ENCODE measurements at regions not wholly inside any gene's neighbourhood (a gene's known extent, or its start where the extent isn't known, plus 50 kb on each side); places are given as distances from the start of the nearest gene placed in this dataset.

DNA sequence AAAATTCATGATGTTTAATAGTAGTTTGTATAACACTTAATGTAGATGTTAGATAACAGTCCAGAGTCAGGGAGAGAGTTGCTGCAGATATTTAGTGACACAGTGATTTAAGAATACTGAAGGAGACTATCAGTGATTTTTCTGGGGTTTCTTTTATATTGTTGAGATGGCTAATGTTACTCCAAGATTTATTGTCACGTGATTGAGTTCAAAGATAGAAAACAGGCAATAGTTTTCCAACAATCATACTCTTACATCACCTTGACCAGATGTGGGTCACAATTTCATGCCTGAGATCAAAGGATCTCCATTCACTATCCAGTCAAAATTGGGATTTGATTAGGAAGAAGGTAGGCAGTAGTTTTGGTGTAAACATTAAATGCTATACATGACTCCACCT lies 580.0 kb upstream of the ARRDC3 start:
- Histone ChIP-seq H3K36me3 (no peaks in the 10 kb centered on the region), H3K4me1 (no peaks in the 10 kb centered on the region), H3K27ac (no peak overlapping the region), H3K27me3 (ENCODE audit: low read depth) (no peaks in the 10 kb centered on the region), H3K9me3 (no peaks in the 10 kb centered on the region), H3K4me3 (no peak overlapping the region)
- no peak for ATAC-seq
- intact Hi-C loops (cut with DNase I), result no loop called here
- DNase-seq, result no peak
- TF ChIP-seq, protein P1, sequence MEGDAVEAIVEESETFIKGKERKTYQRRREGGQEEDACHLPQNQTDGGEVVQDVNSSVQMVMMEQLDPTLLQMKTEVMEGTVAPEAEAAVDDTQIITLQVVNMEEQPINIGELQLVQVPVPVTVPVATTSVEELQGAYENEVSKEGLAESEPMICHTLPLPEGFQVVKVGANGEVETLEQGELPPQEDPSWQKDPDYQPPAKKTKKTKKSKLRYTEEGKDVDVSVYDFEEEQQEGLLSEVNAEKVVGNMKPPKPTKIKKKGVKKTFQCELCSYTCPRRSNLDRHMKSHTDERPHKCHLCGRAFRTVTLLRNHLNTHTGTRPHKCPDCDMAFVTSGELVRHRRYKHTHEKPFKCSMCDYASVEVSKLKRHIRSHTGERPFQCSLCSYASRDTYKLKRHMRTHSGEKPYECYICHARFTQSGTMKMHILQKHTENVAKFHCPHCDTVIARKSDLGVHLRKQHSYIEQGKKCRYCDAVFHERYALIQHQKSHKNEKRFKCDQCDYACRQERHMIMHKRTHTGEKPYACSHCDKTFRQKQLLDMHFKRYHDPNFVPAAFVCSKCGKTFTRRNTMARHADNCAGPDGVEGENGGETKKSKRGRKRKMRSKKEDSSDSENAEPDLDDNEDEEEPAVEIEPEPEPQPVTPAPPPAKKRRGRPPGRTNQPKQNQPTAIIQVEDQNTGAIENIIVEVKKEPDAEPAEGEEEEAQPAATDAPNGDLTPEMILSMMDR (IDR thresholded peaks at IDR 0.05), result no peak

DNA sequence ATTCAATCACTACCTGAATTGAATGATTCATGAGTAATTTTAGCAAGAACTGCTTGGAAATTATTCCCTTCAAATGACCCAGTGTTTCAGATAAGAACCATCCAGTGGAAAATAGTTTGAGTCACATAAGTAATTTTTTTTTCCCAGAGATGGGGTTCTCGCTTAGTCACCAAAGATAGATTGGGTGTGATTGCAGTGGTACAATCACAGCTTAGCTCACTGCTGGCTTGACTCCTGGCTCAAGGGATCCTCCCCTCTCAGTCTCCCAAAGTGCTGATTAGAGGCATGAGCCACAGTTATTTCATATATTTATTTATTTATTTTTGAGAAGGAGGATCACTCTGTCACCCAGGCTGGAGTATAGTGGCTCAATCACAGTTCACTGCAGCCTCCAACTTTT lies 574.5 kb upstream of the ARRDC3 start:
- no peak for DNase-seq
- TF ChIP-seq, protein P1 (IDR thresholded peaks at IDR 0.05), result no peak
- peak in 1 of 2 donors; percentile 23 for ATAC-seq
- no peaks in the 10 kb centered on the region for H3K9me3 ChIP-seq
- H3K4me1 ChIP-seq, result no peaks in the 10 kb centered on the region
- no peaks in the 10 kb centered on the region for H3K27me3 ChIP-seq (ENCODE audit: low read depth)
- H3K4me3 ChIP-seq, result no peak overlapping the region
- no peak overlapping the region for H3K27ac ChIP-seq
- H3K36me3 ChIP-seq, result no peaks in the 10 kb centered on the region
- intact Hi-C loops (cut with DNase I), result no loop called here

DNA sequence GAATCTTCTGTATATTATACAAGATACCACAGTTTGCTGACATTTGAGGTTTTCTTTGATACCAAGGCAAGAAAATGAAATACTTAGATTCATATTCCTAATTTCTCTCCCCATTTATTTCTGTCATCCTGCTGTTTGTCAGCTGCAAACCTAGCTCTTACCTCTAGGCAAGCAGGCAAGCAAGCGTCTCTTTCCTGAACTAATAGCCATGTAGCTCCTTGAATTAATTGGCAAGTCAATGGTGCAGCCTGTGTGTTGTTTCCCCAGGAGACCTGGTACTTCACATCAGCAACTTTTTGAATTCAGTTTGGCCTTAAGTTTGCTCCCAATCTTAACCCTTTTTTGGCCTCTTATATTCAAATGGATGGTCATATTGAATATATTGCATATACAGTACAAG lies 573.6 kb upstream of the ARRDC3 start:
- TF ChIP-seq, protein P1 (IDR thresholded peaks at IDR 0.05), result no peak
- H3K27me3 ChIP-seq (ENCODE audit: low read depth), result no peaks in the 10 kb centered on the region
- intact Hi-C loops (cut with DNase I), result no loop called here

DNA sequence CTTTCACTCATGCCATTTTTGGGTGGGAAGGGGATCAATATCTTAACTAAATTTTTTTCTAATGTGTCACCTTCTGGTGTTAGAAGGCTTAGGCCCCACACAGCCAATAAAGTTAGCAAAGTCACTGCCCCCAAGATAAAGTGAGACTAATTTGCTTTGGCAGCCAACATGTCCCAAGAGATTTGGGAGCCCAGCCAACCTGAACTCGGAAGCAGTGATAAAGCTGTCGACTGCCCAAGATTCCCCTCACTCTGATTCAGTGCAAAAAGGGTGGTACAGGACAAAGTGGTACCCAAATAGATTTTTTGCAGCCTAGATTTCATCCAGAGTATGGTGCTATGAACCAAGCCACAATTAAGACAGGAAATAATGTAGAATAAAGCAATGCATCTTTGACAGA lies 572.5 kb upstream of the ARRDC3 start:
- intact Hi-C loops (cut with DNase I), result no loop called here
- TF ChIP-seq, protein P1 (IDR thresholded peaks at IDR 0.05), result no peak

More for the DNA sequence above, 573.6 kb upstream of the ARRDC3 start:
- H3K9me3 ChIP-seq, result no peaks in the 10 kb centered on the region
- no peak overlapping the region for H3K4me3 ChIP-seq
- H3K4me1 ChIP-seq, result no peaks in the 10 kb centered on the region
- no peaks in the 10 kb centered on the region for H3K36me3 ChIP-seq
- no peak overlapping the region for H3K27ac ChIP-seq
- DNase-seq (no peak), ATAC-seq (no peak)

DNA sequence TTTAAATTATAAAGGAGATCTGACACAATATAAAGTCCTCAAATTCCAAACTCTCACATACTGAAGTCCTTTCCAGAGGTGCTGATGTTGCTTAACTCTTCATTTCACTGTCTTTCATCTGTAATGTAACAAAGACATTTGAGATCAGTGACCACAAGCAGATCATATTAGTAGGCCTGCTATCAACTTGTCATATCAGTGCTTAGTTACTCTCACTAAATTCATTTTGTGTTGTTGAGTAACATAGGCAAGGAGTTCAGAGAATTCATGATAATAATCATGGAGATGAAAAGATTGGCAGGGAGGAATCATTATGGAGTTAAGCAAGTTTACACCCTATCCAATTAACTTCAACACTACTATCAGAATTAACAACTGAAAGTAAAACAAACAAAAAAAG lies 571.0 kb upstream of the ARRDC3 start:
- H3K4me3 ChIP-seq, result no peak overlapping the region
- H3K27me3 ChIP-seq (ENCODE audit: low read depth), result no peaks in the 10 kb centered on the region
- H3K9me3 ChIP-seq, result no peaks in the 10 kb centered on the region
- no peaks in the 10 kb centered on the region for H3K4me1 ChIP-seq
- DNase-seq (no peak), ATAC-seq (no peak)
- no peak overlapping the region for H3K27ac ChIP-seq
- TF ChIP-seq, protein P1 (IDR thresholded peaks at IDR 0.05), result no peak
- intact Hi-C loops (cut with DNase I), result no loop called here
- no peaks in the 10 kb centered on the region for H3K36me3 ChIP-seq

More for the DNA sequence above, 572.5 kb upstream of the ARRDC3 start:
- Histone ChIP-seq H3K9me3 (no peaks in the 10 kb centered on the region), H3K27ac (no peak overlapping the region), H3K36me3 (no peaks in the 10 kb centered on the region), H3K4me3 (no peak overlapping the region), H3K27me3 (ENCODE audit: low read depth) (no peaks in the 10 kb centered on the region), H3K4me1 (no peaks in the 10 kb centered on the region)
- DNase-seq, result no peak
- no peak for ATAC-seq

DNA sequence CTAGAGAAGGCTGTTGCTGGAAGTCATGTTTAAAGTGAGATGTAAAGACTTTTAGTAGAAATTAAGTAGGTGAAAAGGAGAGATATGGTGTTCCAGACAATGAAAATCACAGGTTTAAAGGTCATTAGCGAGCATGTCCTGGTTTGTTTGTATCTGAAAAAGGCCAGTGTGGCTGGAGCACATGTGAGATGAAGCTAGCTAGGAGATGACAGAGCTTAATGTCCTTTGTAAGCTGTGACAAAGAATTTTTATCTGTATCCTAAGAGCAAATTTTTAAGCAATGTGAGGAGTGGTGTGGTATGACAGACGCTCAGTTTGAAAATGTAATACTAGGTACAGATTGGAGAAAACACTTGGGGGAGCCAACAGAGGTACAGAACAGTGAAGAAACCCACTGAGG lies 567.2 kb upstream of the ARRDC3 start:
- Histone ChIP-seq H3K27ac (no peak overlapping the region), H3K36me3 (no peaks in the 10 kb centered on the region), H3K27me3 (ENCODE audit: low read depth) (no peaks in the 10 kb centered on the region), H3K4me1 (no peaks in the 10 kb centered on the region), H3K9me3 (no peaks in the 10 kb centered on the region), H3K4me3 (no peak overlapping the region)
- intact Hi-C loops (cut with DNase I), result no loop called here
- DNase-seq (no peak), ATAC-seq (no peak)
- TF ChIP-seq, protein P1 (IDR thresholded peaks at IDR 0.05), result no peak

Data from lower lobe of right lung (tissue), 2 donors.